SU-DHL-6 (cell line): ENCODE measurements at regions not wholly inside any gene's neighbourhood (a gene's known extent, or its start where the extent isn't known, plus 50 kb on each side); places are given as distances from the start of the nearest gene placed in this dataset.

ENCODE experiments used
- H2AFZ ChIP-seq: fragments of 200-600 bp; sonication (generic); 2 replicates; pipeline ENCODE4 v1.6.1; 2014; ENCODE audit warnings: low read depth, mild to moderate bottlenecking, moderate library complexity, mixed read lengths, antibody characterized with exemption, low read length; ENCODE audit not compliant: severe bottlenecking
- H3F3A ChIP-seq: fragments of 200-600 bp; shearing (Covaris generic); 2 replicates; pipeline ENCODE4 v1.6.0; 2016; ENCODE audit warnings: antibody characterized with exemption, mild to moderate bottlenecking; ENCODE audit not compliant: insufficient read depth
- H3K27ac ChIP-seq: fragments of 200-600 bp; sonication (generic); 2 replicates; pipeline ENCODE4 v1.5.1; 2016; ENCODE audit warnings: low read depth, mild to moderate bottlenecking, low read length, moderate library complexity, mixed read lengths
- H3K27me3 ChIP-seq: fragments of 200-600 bp; sonication (generic), shearing (Covaris generic); 2 replicates; pipeline ENCODE4 v1.6.0; 2014; ENCODE audit warnings: mild to moderate bottlenecking, low read length
- H3K36me3 ChIP-seq: fragments of 200-600 bp; sonication (generic); 2 replicates; pipeline ENCODE4 v1.6.1; 2014; ENCODE audit warnings: mild to moderate bottlenecking, low read length, mixed read lengths
- H3K4me2 ChIP-seq: fragments of 300-600, 200-600 bp; shearing (Covaris generic), sonication (generic); 2 replicates; pipeline ENCODE4 v1.6.0; 2014; ENCODE audit warnings: low read length, low read depth, mild to moderate bottlenecking; ENCODE audit not compliant: poor library complexity, severe bottlenecking
- H3K4me3 ChIP-seq: fragments of 200-600 bp; sonication (generic); 2 replicates; pipeline ENCODE4 v1.5.1; 2014; ENCODE audit warnings: antibody characterized with exemption, low read length, mild to moderate bottlenecking, mixed read lengths; ENCODE audit not compliant: insufficient read depth, poor library complexity, severe bottlenecking
- H3K79me2 ChIP-seq: fragments of 200-600 bp; sonication (generic); 2 replicates; pipeline ENCODE4 v1.6.1; 2014; ENCODE audit warnings: mild to moderate bottlenecking, low read length, moderate library complexity; ENCODE audit not compliant: insufficient read depth
- H3K9ac ChIP-seq: fragments of 200-600 bp; sonication (generic); 2 replicates; pipeline ENCODE4 v1.7.0; 2014; ENCODE audit warnings: mild to moderate bottlenecking, low read length
- H3K9me2 ChIP-seq: fragments of 200-600 bp; sonication (generic); replicated peaks from 2 replicates; pipeline ENCODE4 v1.6.1; 2014; ENCODE audit warnings: low read length; ENCODE audit not compliant: insufficient read depth
- H3K9me3 ChIP-seq: fragments of 200-600 bp; sonication (generic); 2 replicates; pipeline ENCODE4 v1.6.1; 2014; ENCODE audit warnings: low read length, mixed read lengths; ENCODE audit not compliant: insufficient read depth
- H4K20me1 ChIP-seq: fragments of 200-600 bp; sonication (generic); 2 replicates; pipeline ENCODE4 v1.6.1; 2014; ENCODE audit warnings: low read depth, mild to moderate bottlenecking, antibody characterized with exemption, low read length, moderate library complexity, mixed read lengths
- EZH2phosphoT487 ChIP-seq: fragments of 200-600 bp; sonication (generic), shearing (Covaris generic); conservative IDR thresholded peaks from 2 replicates; pipeline ENCODE4 v1.6.1; 2018; ENCODE audit warnings: mild to moderate bottlenecking, antibody characterized with exemption, low read length, moderate library complexity, mixed read lengths
- TF ChIP-seq, protein P1 (sequence below): fragments of 200-600 bp; sonication (generic); IDR thresholded peaks from one replicate; pipeline ENCODE4 v1.5.1; 2017; ENCODE audit warnings: antibody characterized with exemption, mild to moderate bottlenecking, low read length, moderate library complexity; ENCODE audit not compliant: insufficient read depth, poor library complexity, severe bottlenecking

DNA sequence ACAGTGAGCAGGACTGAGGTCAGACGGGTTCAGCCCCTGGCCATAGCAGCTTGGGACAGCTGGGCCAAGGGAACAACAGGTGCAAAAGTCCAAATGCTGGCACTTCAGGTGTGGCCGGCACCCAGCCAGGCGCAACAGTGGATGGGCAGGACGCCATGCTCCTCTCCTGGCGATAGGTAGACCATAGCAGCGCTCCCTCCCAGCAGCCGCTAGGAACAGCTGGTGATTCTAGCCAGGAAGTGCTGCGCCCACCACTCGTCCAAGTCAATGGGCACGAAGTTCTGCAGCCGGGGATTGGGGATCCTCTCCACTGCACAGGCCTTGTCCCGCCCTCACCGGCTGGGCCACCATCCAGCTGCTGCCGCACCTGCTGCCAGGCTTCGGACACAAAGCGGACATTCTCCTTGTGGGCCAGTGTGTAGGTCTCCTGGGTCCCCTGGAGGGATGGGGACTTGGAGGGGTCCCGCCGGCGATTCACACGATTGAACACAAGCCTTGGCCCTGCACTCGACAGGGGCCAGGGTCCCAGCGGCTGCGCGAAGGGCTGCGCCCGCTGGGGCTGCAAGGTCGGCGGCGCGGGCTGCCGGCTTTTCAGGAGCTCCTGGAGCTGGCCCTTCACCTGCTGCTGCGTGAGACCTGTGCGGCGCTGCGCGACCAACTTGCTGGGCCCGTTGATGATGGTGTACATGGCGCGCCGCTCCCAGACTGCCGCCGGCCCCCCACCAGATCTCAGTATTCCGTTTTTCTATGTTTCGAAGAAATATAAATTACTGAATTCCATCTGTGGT lies 227.5 kb upstream of the STK26 start:
- no peak overlapping the region for H3K4me3 ChIP-seq
- H3K9ac ChIP-seq = no peak overlapping the region
- TF ChIP-seq EZH2phosphoT487 = no peak
- TF ChIP-seq, protein P1, sequence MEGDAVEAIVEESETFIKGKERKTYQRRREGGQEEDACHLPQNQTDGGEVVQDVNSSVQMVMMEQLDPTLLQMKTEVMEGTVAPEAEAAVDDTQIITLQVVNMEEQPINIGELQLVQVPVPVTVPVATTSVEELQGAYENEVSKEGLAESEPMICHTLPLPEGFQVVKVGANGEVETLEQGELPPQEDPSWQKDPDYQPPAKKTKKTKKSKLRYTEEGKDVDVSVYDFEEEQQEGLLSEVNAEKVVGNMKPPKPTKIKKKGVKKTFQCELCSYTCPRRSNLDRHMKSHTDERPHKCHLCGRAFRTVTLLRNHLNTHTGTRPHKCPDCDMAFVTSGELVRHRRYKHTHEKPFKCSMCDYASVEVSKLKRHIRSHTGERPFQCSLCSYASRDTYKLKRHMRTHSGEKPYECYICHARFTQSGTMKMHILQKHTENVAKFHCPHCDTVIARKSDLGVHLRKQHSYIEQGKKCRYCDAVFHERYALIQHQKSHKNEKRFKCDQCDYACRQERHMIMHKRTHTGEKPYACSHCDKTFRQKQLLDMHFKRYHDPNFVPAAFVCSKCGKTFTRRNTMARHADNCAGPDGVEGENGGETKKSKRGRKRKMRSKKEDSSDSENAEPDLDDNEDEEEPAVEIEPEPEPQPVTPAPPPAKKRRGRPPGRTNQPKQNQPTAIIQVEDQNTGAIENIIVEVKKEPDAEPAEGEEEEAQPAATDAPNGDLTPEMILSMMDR = no peak
- no peaks in the 10 kb centered on the region for H3K79me2 ChIP-seq
- H2AFZ ChIP-seq = no peak overlapping the region
- no peaks in the 10 kb centered on the region for H3K9me2 ChIP-seq
- H3K4me2 ChIP-seq = no peak overlapping the region
- no peaks in the 10 kb centered on the region for H3K9me3 ChIP-seq
- H3K36me3 ChIP-seq = no peaks in the 10 kb centered on the region
- no peak overlapping the region for H3K27ac ChIP-seq
- H3F3A ChIP-seq = no peaks in the 10 kb centered on the region
- no peaks in the 10 kb centered on the region for H4K20me1 ChIP-seq
- no peaks in the 10 kb centered on the region for H3K27me3 ChIP-seq

DNA sequence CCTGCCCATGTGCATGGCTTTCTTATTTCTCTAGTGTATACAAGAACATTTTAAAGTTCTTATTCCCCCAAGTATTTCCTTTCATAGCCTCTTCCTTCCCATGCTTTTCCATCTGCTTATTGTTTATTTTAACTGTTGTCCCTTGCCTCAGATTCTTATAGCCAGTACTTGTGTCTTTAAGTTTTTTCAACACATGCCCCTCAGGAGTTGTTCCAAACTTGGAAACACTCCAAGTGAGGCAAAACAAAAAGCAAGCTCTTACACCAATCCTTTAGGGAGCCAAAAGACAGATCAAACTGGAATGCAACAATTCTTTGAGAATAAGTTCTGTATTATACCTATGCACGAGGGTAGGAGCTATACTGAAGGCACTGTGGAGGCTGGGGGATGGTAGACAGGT lies 222.0 kb upstream of the STK26 start:
- Histone ChIP-seq H3K9ac (no peak overlapping the region), H4K20me1 (no peaks in the 10 kb centered on the region), H3K27ac (no peak overlapping the region), H2AFZ (no peak overlapping the region), H3K27me3 (no peaks in the 10 kb centered on the region), H3F3A (no peaks in the 10 kb centered on the region), H3K9me3 (no peaks in the 10 kb centered on the region), H3K4me2 (no peak overlapping the region), H3K79me2 (no peaks in the 10 kb centered on the region), H3K4me3 (no peak overlapping the region), H3K9me2 (no peaks in the 10 kb centered on the region), H3K36me3 (no peaks in the 10 kb centered on the region)
- TF ChIP-seq, protein P1 = no peak
- no peak for TF ChIP-seq EZH2phosphoT487

DNA sequence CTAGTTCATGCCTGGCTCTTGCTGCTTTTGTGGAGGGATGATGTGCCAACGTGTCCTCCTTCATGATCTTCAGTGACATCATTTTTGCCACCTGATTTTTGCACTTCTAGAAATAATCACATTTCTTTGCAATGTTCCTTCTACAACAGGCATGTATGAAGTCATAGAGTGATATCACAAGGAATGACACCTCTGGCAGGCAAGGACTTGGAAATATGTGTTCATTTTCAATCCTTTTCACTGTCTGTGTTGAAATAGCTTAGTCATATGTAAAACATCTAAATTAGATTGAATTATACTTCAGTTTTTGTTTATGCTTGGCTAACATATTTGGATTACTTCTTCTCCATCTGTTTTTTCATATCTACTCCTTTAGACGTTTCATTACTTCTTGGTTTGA lies 221.2 kb upstream of the STK26 start:
- Histone ChIP-seq H3K27me3 (no peaks in the 10 kb centered on the region), H4K20me1 (no peaks in the 10 kb centered on the region), H3F3A (no peaks in the 10 kb centered on the region), H3K4me3 (no peak overlapping the region), H3K79me2 (no peaks in the 10 kb centered on the region), H3K27ac (no peak overlapping the region), H2AFZ (no peak overlapping the region), H3K9ac (no peak overlapping the region), H3K4me2 (no peak overlapping the region), H3K9me2 (no peaks in the 10 kb centered on the region), H3K9me3 (no peaks in the 10 kb centered on the region), H3K36me3 (no peaks in the 10 kb centered on the region)
- no peak for TF ChIP-seq EZH2phosphoT487
- TF ChIP-seq, protein P1 = no peak
